GM11168 (cell line): ENCODE measurements at regions not wholly inside any gene's neighbourhood (a gene's known extent, or its start where the extent isn't known, plus 50 kb on each side); places are given as distances from the start of the nearest gene placed in this dataset.
"Not testable (repeated sequence)": the region's sequence is repeated elsewhere in the genome, so short reads cannot be mapped to it uniquely, and the experiment has no call there.

ENCODE experiments used
- in situ Hi-C: fragments of 300-500 bp; cut with MboI; formaldehyde crosslinking; loops from one replicate; pipeline ENCODE4 v1.12.0; 2022; ENCODE audit warnings: low sequenced_read_pairs; ENCODE audit not compliant: unreplicated experiment

DNA sequence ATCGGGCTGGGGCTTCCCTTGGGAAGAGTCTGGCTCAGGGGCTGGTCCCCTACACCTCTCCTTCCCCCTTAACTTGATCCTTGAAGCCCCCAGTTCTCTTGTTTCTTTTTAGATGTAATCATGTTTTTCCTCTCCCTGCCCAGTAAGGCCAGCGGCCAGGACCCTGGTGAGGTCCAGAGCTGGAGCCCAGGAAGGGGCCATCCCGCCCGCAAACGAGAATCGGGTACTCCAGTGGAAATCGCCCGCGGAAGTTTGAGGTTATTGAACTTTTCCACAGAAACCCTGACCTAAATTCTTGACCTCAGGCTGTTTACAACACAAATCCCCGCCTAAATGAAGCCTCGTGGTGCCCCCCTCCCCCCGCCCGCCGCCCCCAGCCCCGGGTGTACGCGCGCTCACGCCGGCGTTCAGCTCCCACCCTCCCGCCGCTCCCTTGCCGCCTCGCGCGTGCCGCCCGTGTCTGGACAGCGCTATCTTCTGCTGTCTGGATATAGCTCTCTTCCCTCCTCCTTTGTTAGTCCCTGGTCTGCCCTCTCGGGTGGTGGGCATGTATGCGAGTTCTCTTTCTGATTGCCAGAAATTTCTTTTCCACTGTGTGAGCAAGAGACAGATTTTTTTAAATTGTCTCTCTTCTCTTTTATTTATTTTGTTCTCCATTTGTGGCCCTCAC is 165.9 kb upstream of the CACNA1E start:
- in situ Hi-C loops = no loop called here

DNA sequence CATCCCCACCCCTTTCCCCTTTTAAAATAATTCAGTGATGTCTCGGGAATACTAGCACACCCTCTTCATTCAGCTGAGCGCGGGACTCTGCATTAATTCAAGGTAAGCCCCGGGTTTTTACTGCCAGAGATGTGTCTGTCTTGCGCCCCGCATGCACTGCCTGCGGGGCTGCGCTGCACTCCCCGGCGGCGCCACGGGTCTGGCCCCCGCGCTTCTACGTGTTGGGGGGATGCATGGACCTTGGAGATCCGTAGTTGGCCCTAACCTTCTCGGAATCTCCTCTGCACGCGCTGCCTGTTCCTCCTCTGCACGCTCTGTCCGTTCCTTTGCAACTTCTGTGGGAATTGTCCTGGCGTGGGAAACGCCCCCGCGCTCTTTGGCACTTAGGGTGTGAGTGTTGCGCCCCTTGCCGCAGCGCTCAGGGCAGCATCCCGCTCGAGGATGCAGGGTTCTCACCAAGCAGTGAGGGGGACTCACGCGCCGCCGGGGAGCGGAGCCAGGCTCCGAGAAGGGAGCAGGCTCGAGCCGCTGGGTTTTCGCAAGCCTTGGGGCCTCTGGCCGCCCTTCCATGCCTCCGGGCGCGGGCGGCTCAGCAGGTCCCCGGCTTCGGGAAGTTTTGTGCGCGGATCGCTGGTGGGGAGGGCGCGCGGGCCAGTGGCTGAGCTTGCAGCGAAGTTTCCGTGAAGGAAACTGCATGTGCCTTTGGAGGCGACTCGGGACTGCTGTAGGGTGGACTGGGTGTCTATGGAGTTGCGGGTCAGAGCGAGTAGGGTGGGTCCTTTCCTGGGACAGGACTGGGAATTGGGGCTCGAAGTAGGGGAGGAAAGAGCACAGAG is 165.1 kb upstream of the CACNA1E start:
- in situ Hi-C loops = no loop called here

DNA sequence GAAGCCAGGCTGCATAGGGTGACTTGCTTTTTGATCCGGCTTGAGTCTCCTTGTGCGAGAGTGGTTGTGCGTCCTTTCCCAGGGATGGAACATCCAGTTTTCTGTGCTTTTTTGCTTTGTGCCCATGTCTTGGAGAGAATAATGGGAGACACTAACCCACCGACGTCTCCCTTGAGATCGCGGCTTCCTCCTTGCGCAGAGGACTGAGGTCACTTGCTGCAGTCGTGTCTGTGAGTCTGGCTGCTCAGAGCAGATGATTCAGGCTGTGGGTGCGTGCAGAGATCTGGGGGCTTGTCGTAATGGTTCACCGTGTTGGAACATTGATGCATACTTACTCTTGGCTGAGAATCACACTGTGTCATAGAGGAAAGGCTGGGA is 164.5 kb upstream of the CACNA1E start:
- in situ Hi-C loops = no loop called here

DNA sequence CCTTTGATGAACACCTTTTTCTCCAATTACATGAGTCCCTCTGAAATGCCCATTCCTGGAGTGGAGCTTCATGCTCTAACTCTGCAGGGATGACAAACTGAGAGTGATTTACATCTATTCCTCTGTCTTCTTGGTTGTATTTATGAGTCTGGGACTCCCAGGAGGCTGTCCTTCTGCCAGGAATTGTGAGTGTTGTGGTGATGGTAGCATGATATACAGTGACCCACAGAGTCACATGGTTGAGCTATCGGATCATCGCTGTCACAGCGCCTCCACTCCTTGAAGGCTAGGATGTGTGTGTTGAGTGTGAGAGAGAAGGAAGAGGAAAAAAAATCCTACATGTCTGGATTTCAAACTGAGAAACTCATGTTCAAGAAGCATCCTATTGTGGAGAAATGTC is 163.4 kb upstream of the CACNA1E start:
- in situ Hi-C loops = no loop called here

DNA sequence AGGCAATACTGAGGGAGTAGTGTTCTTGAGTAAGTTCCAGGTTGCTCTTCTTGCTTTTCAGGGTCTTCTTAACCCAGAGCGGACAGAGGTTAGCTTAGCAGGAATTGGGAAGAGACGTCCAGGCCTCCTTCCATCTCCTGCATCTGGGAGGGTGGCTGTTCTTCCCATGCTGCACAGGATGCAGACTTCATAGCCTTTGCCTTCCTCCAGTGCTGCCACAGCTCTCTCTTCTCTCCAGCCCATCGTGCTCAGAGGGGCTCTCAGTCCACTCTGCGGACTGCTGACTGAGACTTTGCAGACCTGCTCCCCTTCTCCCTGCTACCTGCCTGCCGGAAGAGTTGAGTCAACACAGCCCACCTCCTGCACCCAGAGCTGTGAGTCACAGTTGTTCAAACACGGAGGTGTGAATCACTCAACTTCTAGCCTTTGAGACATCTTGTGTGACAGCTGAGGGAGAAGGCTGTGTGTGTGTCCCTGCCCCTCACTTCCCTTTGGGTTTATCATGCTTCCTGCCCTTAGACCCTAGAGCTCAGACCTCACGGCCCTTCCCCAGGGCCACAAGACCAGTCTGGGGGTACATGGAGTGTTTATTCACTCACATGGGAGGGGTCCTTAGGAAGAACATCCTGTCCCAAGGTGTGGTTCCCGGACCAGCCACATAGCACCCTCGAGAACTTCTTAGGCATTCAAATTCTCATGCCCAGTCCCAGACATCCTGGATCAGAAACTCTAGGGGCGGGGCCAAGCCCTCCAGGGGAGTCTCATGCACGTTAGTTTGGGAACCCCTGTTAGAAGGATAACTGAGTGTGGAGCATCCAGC is 158.3 kb upstream of the CACNA1E start:
- in situ Hi-C loops = no loop called here

DNA sequence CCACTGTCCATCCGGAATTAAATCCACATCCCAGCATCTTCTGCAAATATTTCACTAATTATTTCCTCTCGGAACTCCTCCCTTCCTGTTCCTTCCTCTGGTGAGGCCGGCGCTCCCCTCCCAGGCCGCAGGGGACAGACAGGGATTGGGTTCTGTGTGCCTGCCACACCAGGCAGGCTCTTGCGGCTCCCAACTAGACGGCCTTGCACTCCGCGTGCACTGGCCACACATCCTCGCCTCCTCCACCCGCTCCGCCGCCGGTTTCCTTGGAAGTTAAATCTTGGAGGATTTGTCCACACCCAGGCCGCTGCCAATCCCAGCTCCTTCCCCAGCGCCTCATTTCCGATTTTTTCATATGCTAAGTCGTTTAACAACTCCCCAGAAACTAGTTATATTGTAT is 157.6 kb upstream of the CACNA1E start:
- in situ Hi-C loops = not testable (repeated sequence)

DNA sequence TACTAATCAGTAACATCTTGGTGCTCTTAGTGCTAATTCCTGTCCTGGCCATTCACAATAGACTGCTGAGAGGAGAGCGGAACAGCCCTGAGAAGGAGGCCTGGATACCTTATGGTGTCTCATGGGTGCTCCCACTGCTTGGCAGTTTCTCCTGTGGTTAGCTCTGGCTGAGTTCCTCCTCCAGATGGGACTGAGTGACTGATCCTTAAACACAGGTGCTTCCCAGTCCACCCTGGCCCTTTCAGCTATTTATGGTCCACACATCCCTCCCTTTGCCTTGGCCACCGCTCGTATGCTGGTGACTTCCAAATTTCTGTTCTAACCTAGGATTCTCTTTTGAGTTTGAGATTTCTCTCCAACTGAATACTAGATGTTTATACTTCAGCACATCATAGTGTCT is 157.0 kb upstream of the CACNA1E start:
- in situ Hi-C loops = no loop called here

DNA sequence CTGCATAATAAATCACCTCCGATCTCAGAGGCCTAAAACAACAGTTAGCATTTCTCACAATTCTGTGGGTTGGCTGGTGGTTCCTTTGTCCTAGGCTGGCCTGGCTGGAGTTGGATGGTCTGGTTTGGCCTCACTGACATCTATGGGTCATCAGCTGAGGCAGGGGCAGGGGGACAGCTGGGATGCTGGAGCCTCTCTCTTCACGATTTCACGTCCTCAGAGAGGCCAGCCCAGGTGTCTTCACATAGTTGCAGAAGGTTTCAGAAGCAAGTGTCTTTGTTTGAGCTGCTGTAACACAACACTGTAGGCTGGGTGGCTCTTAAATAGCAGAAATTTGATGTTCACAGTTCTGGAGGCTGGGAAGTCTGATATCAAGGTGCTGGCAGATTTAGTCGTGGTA is 155.5 kb upstream of the CACNA1E start:
- in situ Hi-C loops = no loop called here

DNA sequence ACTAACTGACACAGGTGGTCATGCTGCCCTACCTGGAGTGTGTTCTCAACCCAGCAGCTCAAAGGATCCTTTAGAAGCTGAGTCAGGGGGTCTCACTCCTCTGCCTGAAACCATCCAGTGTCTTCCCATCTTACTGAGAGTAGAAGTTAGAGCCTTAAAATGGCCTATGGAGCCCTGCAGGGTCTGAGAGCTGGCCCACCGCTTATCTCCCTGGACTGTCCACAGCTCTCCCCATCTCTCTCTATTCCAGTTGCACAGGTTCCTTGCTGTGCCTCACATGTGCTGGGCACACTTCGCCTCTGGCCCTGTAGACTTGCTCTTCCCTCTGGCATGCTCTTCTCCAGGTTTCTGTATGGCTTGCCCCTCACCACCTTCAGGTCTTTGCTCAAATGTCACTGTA is 148.6 kb upstream of the CACNA1E start:
- in situ Hi-C loops = no loop called here

DNA sequence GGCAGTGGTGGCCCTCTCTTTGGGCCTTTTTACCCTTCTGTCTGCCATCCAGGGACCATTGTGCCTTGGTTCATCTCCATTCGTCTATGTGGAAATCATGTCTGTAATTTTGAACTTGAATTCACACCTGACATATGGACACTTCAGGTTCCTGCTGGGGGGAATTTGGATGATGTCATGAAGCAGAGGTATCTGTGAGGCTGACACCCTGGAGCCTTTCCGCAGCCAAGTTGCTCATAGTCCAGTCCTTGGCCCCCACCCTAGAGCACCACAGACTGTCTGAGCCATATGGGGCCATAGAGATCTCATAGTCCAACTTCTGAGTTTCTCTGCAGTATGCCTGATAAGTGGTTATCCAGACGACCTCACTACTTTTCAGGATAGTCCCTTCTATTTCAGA is 147.7 kb upstream of the CACNA1E start:
- in situ Hi-C loops = no loop called here

DNA sequence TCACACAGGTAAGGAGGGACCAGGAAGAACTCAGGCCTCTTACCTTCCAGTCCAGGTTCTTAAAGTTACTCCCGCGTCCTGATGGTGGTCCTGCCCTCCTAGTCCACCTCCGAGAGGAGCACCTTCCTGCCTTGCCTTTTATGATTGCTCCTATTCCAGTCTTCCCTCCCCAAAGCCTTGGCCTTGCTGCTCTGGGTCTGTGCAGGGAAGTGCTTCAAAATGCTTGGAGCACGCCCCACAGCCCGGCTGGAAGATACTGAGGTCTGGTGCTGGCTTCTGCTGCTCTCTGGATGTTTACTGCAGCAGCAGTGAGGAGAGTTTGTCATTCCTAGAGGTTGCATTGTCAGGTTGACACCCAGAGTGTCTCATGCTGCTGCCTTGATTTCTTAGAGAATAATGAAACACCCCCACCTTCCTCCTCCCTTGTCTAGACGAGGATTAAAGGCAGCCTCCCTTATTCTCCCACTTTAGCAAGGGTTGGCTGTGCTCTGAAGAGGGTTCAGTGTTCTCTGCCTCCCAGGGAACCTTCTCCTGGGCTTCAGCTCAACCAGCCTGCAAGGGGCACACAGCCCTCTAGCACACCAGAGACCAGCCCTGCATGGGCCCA is 142.2 kb upstream of the CACNA1E start:
- in situ Hi-C loops = no loop called here

DNA sequence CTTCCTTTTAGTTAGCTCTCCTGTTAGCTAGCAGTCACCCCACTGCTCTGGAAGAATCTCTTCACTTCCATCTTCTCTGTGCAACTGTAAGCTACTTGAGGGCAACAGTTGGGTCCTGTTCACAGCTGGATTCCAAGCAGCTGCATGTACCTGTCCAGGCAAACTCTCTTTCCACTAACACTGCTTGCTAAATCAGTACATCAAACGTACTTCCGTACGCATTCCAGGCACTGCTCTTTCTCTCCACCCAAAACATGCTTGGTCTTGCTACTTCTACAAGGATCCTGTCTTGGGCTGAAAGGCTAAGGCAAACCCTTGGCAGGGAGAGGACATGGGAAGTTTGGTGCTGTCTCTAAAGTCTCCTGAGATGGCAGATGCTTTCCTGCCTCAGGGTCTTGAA is 139.2 kb upstream of the CACNA1E start:
- in situ Hi-C loops = no loop called here

DNA sequence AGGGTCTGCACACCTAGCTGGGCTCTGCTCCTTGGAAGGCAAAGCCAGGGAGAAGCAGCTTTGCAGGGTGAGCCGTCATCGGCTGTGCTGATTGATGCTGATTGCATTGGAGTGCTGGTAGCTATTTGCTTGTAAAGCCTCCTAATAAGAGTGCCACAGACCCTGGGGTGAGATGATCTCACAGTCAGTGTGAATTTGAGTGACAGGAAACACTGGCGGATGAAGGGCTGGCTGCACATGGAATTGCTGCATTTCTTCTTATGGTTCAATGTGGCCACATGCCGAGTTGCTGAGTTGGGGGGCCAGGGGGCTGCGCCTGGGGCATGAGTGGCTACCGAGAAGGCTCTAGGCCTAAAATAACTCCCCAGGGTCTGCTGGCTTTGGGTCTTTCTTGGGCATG is 138.2 kb upstream of the CACNA1E start:
- in situ Hi-C loops = no loop called here

DNA sequence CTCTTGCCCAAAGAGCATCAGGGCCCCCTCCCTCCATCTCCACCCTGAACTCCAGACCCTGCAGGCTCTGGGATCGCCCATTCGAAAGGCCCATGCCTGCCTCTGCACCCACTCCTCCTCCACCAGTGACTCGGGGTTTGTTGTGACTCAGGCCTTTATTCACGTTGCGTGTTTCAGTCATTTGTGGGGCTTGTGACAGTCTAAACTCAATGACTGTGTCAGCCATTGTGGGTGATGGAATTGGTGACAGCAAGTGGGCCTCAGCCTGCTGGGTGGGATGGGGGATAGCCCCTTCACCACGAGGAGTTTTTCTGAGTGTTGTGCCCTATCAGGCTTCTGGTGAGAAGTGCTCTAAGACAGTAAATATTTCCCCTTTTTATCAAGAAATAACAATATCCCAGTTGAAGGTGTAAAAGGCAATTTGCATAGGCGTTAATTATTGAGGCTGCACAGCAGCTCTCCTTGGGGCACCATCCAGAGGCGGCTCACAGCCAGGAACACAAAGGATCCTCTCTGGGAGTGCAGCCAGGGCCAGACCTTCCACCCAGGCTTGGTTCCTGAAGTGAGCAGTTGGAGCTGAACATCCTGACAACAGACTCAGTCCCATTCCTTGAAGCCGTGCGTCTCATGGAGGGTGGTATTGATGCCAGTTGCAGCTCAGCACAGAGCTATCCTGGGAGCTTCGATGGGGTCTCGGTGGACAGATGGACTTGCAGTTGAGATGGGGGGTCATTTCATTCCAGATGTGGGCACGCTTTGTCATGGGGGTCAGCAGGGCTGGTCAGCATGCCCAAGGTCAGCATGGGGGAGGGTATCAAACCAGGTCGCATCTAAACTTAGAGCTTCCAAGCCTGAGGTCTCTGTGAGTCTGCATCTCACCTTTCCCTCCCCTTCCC is 135.6 kb upstream of the CACNA1E start:
- in situ Hi-C loops = no loop called here

DNA sequence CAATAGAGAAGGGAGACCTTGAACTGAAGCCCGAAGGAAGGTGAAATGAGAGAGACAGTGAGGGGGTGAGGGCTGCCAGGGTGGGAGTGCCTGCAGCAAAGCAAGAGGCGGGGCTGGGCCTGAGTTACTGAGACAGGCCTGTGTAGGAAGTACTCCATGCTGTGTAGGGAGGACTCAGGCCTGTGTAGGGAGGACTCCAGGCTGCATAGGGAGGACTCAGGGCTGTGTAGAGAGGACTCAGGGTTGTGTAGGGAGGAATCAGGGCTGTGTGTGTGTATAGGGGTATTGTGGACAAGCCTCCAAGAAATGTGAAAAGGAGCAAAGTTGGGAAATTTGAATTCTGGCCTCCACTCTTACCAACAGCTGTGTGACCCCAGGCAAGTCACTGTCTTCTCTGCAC is 133.8 kb upstream of the CACNA1E start:
- in situ Hi-C loops = no loop called here

DNA sequence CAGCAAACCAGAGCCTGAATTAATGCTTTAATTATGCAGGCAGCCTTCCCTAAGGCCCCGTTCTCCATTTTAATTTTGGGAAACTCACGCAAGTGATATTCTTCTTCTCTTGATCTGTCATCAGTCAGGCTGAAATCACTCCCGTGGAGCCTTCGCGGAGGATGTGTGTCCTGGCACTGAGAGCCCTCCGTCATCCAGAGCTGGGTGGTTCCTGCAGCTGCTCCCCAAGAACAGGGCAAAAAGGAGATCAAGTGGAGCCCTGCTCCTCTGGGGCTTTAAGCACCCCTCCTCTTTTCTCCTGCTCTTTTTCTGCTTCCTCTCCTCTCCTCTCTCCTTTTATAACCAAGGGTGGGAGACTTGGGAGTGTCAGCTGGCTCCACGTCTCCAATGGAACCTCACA is 133.2 kb upstream of the CACNA1E start:
- in situ Hi-C loops = no loop called here

DNA sequence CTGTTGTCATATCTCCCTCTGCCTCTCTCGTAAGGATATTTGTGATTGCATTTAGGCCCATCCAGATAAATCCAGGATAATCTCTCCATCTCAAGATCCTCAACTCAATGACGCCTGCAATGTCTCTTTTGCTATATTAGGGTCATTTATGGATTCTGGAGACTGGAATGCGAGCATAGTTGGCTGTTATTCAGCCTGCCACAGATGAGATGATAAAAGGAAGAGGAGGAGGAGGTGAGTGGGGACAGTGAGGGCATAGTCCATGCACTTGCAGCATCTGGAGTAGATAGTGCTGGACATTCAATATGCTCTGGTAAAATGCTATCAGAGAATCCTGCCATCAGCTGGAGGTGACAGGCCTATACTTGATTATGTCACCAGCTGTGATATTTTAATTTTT is 131.6 kb upstream of the CACNA1E start:
- in situ Hi-C loops = no loop called here

DNA sequence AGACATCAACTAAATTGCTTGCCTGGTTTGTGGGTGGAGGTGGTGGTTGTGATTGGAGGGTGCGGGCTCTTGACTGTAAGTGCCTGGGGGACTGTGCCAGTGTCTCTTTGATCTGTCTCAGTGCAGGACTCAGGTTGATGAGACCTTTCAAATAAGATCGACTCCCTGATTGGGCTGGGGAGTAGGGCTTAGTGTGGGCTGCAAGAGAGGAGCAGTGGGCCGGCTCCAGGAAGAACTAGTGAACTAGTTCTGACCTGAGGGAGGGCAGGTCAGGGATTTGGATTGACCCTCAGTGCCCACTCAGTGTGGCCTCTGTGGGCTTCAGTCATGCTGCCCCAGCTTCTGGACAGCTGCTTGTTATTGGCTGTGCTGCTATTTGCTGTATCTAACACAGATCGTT is 130.6 kb upstream of the CACNA1E start:
- in situ Hi-C loops = no loop called here

DNA sequence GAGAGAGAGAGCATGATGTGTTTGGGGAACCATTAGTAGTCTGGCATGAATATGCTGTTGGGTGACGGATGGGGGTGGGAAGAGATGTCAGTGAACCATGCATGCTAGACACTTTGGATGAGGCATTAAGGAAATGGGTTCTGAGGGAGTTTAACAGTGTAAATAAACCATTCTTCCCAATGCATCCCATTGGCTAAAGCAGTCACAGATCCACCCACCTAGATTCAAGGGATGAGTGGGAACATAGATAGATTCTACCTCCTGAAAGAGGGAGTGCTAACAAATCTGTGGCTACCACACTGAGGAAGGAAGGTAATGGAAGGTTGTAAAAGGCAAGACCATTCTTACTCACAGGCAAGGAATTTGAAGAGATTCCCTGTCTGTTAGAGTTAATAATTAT is 129.8 kb upstream of the CACNA1E start:
- in situ Hi-C loops = no loop called here

DNA sequence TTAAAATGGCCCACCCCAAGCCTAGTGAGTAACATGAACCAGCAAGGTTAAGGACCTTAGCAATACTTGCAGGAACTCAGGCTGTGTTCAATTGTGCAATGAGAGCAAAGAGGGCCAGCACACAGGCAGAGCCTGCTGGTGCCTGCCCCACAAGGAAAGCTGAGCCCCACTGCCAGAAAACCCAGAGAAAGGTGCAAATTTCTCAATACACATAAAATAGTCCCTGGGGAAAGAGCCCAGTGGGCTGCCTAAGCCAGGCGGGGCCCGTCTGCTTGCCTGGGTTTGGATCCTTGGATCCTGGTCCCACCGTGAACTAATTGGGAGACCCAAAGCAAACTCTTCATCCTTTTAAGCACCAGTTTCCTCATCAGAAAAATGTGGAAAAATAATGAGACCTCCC is 128.5 kb upstream of the CACNA1E start:
- in situ Hi-C loops = no loop called here
